Chondrocyte (in vitro differentiated cells): ENCODE measurements at regions not wholly inside any gene's neighbourhood (a gene's known extent, or its start where the extent isn't known, plus 50 kb on each side); places are given as distances from the start of the nearest gene placed in this dataset.

Experiments
- DNase-seq: peaks from one replicate; pipeline ENCODE4 v3.0.0; 2021; ENCODE audit warnings: mixed read lengths, low spot score
- H3K27ac Mint-ChIP-seq: one replicate; pipeline ENCODE4 v1.8.0; 2021; ENCODE audit warnings: mild to moderate bottlenecking, moderate library complexity, mixed read lengths; ENCODE audit not compliant: unreplicated experiment
- H3K27me3 Mint-ChIP-seq: 2 replicates; pipeline ENCODE4 v1.8.0; 2021; ENCODE audit warnings: low read depth, mixed read lengths
- H3K36me3 Mint-ChIP-seq: 2 replicates; pipeline ENCODE4 v1.8.0; 2021; ENCODE audit warnings: low read depth, mixed read lengths
- H3K4me1 Mint-ChIP-seq: 2 replicates; pipeline ENCODE4 v1.8.0; 2021; ENCODE audit warnings: low read depth, mild to moderate bottlenecking, mixed read lengths
- H3K4me3 Mint-ChIP-seq: one replicate; pipeline ENCODE4 v1.8.0; 2021; ENCODE audit warnings: mild to moderate bottlenecking, moderate library complexity, mixed read lengths; ENCODE audit not compliant: unreplicated experiment
- H3K9me3 Mint-ChIP-seq: 2 replicates; pipeline ENCODE4 v1.8.0; 2021; ENCODE audit warnings: low read depth, mixed read lengths
- TF ChIP-seq, protein P1 (sequence below): fragments of 200-600 bp; sonication (generic); IDR thresholded peaks from 2 replicates; pipeline ENCODE4 v1.5.0; 2021; ENCODE audit warnings: antibody characterized with exemption, mild to moderate bottlenecking, moderate library complexity

DNA sequence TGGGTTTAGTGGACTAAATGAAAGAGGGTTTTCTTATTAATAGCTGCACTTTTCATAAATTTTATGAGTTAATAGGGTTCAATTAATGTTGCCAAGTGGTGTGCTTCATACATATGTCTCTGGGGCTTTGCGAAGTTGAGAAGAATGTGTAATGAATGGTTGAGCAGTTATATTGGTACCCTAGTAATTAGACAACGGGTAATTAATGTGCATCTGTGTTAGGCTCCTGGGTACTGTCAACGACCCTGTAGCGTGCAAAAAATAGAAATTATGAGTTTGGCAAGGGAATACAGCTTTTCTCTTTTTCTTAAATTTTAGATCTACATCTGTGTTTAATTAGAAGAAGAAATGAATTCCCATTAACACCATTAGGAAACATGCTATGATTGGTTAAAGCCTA is 1027.7 kb downstream of the ARAP2 start:
- no peaks in the 10 kb centered on the region for H3K27me3 Mint-ChIP-seq
- no peaks in the 10 kb centered on the region for H3K4me1 Mint-ChIP-seq
- no peak overlapping the region for H3K4me3 Mint-ChIP-seq
- no peaks in the 10 kb centered on the region for H3K36me3 Mint-ChIP-seq
- DNase-seq: no peak
- H3K9me3 Mint-ChIP-seq: no peaks in the 10 kb centered on the region
- no peak overlapping the region for H3K27ac Mint-ChIP-seq
- TF ChIP-seq, protein P1, sequence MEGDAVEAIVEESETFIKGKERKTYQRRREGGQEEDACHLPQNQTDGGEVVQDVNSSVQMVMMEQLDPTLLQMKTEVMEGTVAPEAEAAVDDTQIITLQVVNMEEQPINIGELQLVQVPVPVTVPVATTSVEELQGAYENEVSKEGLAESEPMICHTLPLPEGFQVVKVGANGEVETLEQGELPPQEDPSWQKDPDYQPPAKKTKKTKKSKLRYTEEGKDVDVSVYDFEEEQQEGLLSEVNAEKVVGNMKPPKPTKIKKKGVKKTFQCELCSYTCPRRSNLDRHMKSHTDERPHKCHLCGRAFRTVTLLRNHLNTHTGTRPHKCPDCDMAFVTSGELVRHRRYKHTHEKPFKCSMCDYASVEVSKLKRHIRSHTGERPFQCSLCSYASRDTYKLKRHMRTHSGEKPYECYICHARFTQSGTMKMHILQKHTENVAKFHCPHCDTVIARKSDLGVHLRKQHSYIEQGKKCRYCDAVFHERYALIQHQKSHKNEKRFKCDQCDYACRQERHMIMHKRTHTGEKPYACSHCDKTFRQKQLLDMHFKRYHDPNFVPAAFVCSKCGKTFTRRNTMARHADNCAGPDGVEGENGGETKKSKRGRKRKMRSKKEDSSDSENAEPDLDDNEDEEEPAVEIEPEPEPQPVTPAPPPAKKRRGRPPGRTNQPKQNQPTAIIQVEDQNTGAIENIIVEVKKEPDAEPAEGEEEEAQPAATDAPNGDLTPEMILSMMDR: no peak

DNA sequence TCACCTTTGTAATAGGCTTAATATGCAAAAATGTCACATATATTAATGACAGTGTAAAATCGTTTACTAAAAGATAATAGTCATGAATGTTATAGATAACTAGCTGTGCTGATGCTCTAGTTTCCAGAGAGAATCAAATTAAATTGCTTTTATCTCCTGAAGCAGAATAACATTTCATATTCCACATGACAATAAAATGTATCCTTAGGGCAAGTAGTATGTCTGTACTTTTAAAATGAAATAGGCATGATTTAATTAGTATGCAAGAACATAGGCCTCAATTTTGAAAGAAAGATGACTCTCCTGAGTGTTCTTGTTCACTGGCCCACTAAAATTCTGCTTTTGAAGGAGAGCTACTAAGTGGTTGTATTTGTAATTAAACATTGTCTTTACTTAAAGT is 1027.0 kb downstream of the ARAP2 start:
- DNase-seq: no peak
- Mint-ChIP-seq H3K9me3 (no peaks in the 10 kb centered on the region), H3K36me3 (no peaks in the 10 kb centered on the region), H3K27me3 (no peaks in the 10 kb centered on the region), H3K27ac (no peak overlapping the region), H3K4me3 (no peak overlapping the region), H3K4me1 (no peaks in the 10 kb centered on the region)
- TF ChIP-seq, protein P1: no peak

DNA sequence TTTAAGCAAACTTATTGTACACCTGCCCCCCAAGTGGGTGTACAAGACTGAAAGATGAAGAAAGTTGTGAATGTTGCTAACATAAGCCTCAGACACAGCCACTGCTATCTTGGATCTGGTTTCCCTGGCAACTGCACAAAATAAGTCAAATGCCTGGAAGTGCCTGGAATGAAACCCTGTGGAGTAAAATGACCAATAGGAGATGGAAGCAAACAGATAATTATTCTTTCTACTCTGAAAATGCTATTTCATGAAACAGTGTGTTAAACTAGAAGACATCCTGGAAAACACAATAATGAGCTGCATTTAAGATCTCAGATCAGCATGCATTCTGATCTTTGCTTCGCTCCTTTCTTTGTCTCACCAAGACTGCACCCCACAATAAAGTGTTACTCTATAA is 1016.0 kb downstream of the ARAP2 start:
- H3K4me3 Mint-ChIP-seq: no peak overlapping the region
- DNase-seq: no peak
- H3K36me3 Mint-ChIP-seq: no peaks in the 10 kb centered on the region
- H3K9me3 Mint-ChIP-seq: no peaks in the 10 kb centered on the region
- TF ChIP-seq, protein P1: no peak
- H3K4me1 Mint-ChIP-seq: no peaks in the 10 kb centered on the region
- H3K27ac Mint-ChIP-seq: no peak overlapping the region
- H3K27me3 Mint-ChIP-seq: peaks cover 1% of the 10 kb centered on the region

DNA sequence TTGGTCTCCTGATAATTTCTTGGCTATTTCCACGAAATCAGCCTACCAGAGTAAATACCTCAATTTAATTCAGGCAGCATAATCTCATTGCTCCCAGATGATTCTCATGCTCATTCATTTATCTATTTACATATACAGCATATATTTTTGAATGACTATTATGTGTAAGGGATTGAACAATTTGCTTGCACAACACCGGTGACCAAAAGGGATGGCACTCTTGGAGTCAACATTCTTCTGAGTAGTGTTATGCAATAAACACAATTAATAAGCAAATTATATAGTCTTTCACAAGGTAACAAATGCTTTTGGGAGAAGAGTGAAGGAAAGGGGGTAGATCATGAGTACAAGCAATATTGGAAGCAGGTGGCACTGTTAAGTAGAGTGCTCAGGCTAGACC is 1015.3 kb downstream of the ARAP2 start:
- H3K27me3 Mint-ChIP-seq: peaks cover 1% of the 10 kb centered on the region
- DNase-seq: no peak
- TF ChIP-seq, protein P1: no peak
- no peaks in the 10 kb centered on the region for H3K4me1 Mint-ChIP-seq
- no peak overlapping the region for H3K27ac Mint-ChIP-seq
- no peaks in the 10 kb centered on the region for H3K9me3 Mint-ChIP-seq
- H3K36me3 Mint-ChIP-seq: no peaks in the 10 kb centered on the region
- H3K4me3 Mint-ChIP-seq: no peak overlapping the region

DNA sequence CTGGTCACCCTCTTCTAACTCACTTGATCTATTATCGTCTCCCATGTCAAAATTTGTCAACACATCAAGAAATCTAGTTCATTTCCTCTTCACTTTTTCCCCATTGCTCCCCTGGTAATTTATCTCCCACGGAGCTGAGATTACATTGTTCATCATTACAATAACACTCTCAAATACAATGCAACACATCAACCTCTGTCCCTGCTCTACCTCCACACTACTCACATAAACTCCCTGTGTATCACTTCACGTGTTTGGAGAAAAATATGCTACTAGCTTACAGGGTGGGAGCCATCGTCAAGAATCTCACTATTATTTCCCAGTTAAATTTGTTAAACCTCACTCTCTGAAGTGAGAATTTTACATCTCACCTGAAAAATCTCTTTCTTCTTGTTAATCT is 1006.4 kb downstream of the ARAP2 start:
- Mint-ChIP-seq H3K27me3 (no peaks in the 10 kb centered on the region), H3K4me1 (no peaks in the 10 kb centered on the region), H3K4me3 (no peak overlapping the region), H3K27ac (no peak overlapping the region), H3K36me3 (no peaks in the 10 kb centered on the region), H3K9me3 (peaks cover 7% of the 10 kb centered on the region)
- no peak for DNase-seq
- TF ChIP-seq, protein P1: no peak
